ENCODE measurements at regions not wholly inside any gene's neighbourhood (a gene's known extent, or its start where the extent isn't known, plus 50 kb on each side); places are given as distances from the start of the nearest gene placed in this dataset.

- WGBS: no CpG with 5 or more reads among the region's 1 CpG
- Histone ChIP-seq H3K18ac (ENCODE audit: low read depth in 1 of 2, low read length in 2 of 2) (no peak overlapping the region), H3K27me3 (ENCODE audit: control insufficient read depth in 1 of 2, insufficient read depth in 1 of 2, low read length in 2 of 2) (no peaks in the 10 kb centered on the region), H2BK120ac (ENCODE audit: low read depth, low read length) (no peak overlapping the region), H3K9me3 (ENCODE audit: control insufficient read depth, low read length) (peaks cover 4% of the 10 kb centered on the region), H3K14ac (ENCODE audit: low read length in 2 of 2) (no peak overlapping the region), H2BK15ac (ENCODE audit: low read depth, poor library complexity, severe bottlenecking) (no peak overlapping the region), H2BK12ac (ENCODE audit: low read length in 2 of 2) (no peak overlapping the region), H2BK5ac (ENCODE audit: low read depth, low read length, poor library complexity, severe bottlenecking) (no peak overlapping the region), H3K4me1 (ENCODE audit: control insufficient read depth, insufficient read depth, low read depth, low read length) (no peaks in the 10 kb centered on the region), H3K36me3 (ENCODE audit: control insufficient read depth in 1 of 2, insufficient read depth in 2 of 2, low read depth in 1 of 2, low read length in 2 of 2) (no peaks in the 10 kb centered on the region), H2AFZ (ENCODE audit: low read depth, low read length) (no peak overlapping the region), H3K79me1 (replicated peaks; ENCODE audit: low read length, poor library complexity, severe bottlenecking) (no peaks in the 10 kb centered on the region), H4K91ac (ENCODE audit: low read length) (no peak overlapping the region), H3K4ac (ENCODE audit: low read depth in 1 of 2, low read length in 2 of 2) (no peak overlapping the region), H2AK5ac (ENCODE audit: low read length, severe bottlenecking) (no peak overlapping the region), H3K4me2 (ENCODE audit: low read length, poor library complexity, severe bottlenecking) (no peak overlapping the region), H3K27ac (ENCODE audit: low read length, poor library complexity, severe bottlenecking) (no peak overlapping the region), H3K4me3 (ENCODE audit: insufficient read depth in 1 of 2, low read depth in 1 of 2, low read length in 2 of 2) (no peak overlapping the region), H3K9ac (ENCODE audit: low read length) (no peak overlapping the region), H4K8ac (ENCODE audit: low read length) (no peak overlapping the region), H3K23ac (ENCODE audit: low read length in 2 of 2) (no peak overlapping the region)
- DNase-seq: no peak
These were observed 834.7 kb downstream of the TRHDE start for GRCh38 chr12:73106896-73107295.

GRCh38 chr12:73110816-73111215, 838.6 kb downstream of the TRHDE start:
- no peak overlapping the region for H3K4ac ChIP-seq (ENCODE audit: low read depth in 1 of 2, low read length in 2 of 2)
- H2BK120ac ChIP-seq (ENCODE audit: low read depth, low read length): no peak overlapping the region
- H4K8ac ChIP-seq (ENCODE audit: low read length): no peak overlapping the region
- no peak overlapping the region for H2BK15ac ChIP-seq (ENCODE audit: low read depth, poor library complexity, severe bottlenecking)
- no peak overlapping the region for H3K18ac ChIP-seq (ENCODE audit: low read depth in 1 of 2, low read length in 2 of 2)
- WGBS: no CpG with 5 or more reads among the region's 2 CpGs
- H2AFZ ChIP-seq (ENCODE audit: low read depth, low read length): no peak overlapping the region
- no peak overlapping the region for H3K4me3 ChIP-seq (ENCODE audit: insufficient read depth in 1 of 2, low read depth in 1 of 2, low read length in 2 of 2)
- no peaks in the 10 kb centered on the region for H3K79me1 ChIP-seq (replicated peaks; ENCODE audit: low read length, poor library complexity, severe bottlenecking)
- no peak overlapping the region for H2BK12ac ChIP-seq (ENCODE audit: low read length in 2 of 2)
- H3K14ac ChIP-seq (ENCODE audit: low read length in 2 of 2): no peak overlapping the region
- H3K27ac ChIP-seq (ENCODE audit: low read length, poor library complexity, severe bottlenecking): no peak overlapping the region
- no peaks in the 10 kb centered on the region for H3K4me1 ChIP-seq (ENCODE audit: control insufficient read depth, insufficient read depth, low read depth, low read length)
- H4K91ac ChIP-seq (ENCODE audit: low read length): no peak overlapping the region
- no peak for DNase-seq
- H2AK5ac ChIP-seq (ENCODE audit: low read length, severe bottlenecking): no peak overlapping the region
- H3K9ac ChIP-seq (ENCODE audit: low read length): no peak overlapping the region
- no peak overlapping the region for H2BK5ac ChIP-seq (ENCODE audit: low read depth, low read length, poor library complexity, severe bottlenecking)
- H3K27me3 ChIP-seq (ENCODE audit: control insufficient read depth in 1 of 2, insufficient read depth in 1 of 2, low read length in 2 of 2): no peaks in the 10 kb centered on the region
- no peak overlapping the region for H3K23ac ChIP-seq (ENCODE audit: low read length in 2 of 2)
- H3K36me3 ChIP-seq (ENCODE audit: control insufficient read depth in 1 of 2, insufficient read depth in 2 of 2, low read depth in 1 of 2, low read length in 2 of 2): no peaks in the 10 kb centered on the region
- H3K4me2 ChIP-seq (ENCODE audit: low read length, poor library complexity, severe bottlenecking): no peak overlapping the region
- peaks cover 7% of the 10 kb centered on the region for H3K9me3 ChIP-seq (ENCODE audit: control insufficient read depth, low read length)

- Histone ChIP-seq H3K9ac (ENCODE audit: low read length) (no peak overlapping the region), H2BK120ac (ENCODE audit: low read depth, low read length) (no peak overlapping the region), H3K27me3 (ENCODE audit: control insufficient read depth in 1 of 2, insufficient read depth in 1 of 2, low read length in 2 of 2) (no peaks in the 10 kb centered on the region), H2BK15ac (ENCODE audit: low read depth, poor library complexity, severe bottlenecking) (no peak overlapping the region), H3K4ac (ENCODE audit: low read depth in 1 of 2, low read length in 2 of 2) (no peak overlapping the region), H3K9me3 (ENCODE audit: control insufficient read depth, low read length) (peaks cover 9% of the 10 kb centered on the region), H2AFZ (ENCODE audit: low read depth, low read length) (no peak overlapping the region), H4K91ac (ENCODE audit: low read length) (no peak overlapping the region), H2BK12ac (ENCODE audit: low read length in 2 of 2) (no peak overlapping the region), H3K4me3 (ENCODE audit: insufficient read depth in 1 of 2, low read depth in 1 of 2, low read length in 2 of 2) (no peak overlapping the region), H4K8ac (ENCODE audit: low read length) (no peak overlapping the region), H3K27ac (ENCODE audit: low read length, poor library complexity, severe bottlenecking) (no peak overlapping the region), H3K79me1 (replicated peaks; ENCODE audit: low read length, poor library complexity, severe bottlenecking) (no peaks in the 10 kb centered on the region), H3K18ac (ENCODE audit: low read depth in 1 of 2, low read length in 2 of 2) (no peak overlapping the region), H2AK5ac (ENCODE audit: low read length, severe bottlenecking) (no peak overlapping the region), H2BK5ac (ENCODE audit: low read depth, low read length, poor library complexity, severe bottlenecking) (no peak overlapping the region), H3K23ac (ENCODE audit: low read length in 2 of 2) (no peak overlapping the region), H3K36me3 (ENCODE audit: control insufficient read depth in 1 of 2, insufficient read depth in 2 of 2, low read depth in 1 of 2, low read length in 2 of 2) (no peaks in the 10 kb centered on the region), H3K14ac (ENCODE audit: low read length in 2 of 2) (no peak overlapping the region), H3K4me2 (ENCODE audit: low read length, poor library complexity, severe bottlenecking) (no peak overlapping the region), H3K4me1 (ENCODE audit: control insufficient read depth, insufficient read depth, low read depth, low read length) (no peaks in the 10 kb centered on the region)
- DNase-seq: no peak
- 100% methylated on average over 1 of the region's 4 CpGs for WGBS
These were observed 840.1 kb downstream of the TRHDE start for GRCh38 chr12:73112035-73112816.

- Histone ChIP-seq H3K79me1 (replicated peaks; ENCODE audit: low read length, poor library complexity, severe bottlenecking) (no peaks in the 10 kb centered on the region), H3K4me2 (ENCODE audit: low read length, poor library complexity, severe bottlenecking) (no peak overlapping the region), H3K36me3 (ENCODE audit: control insufficient read depth in 1 of 2, insufficient read depth in 2 of 2, low read depth in 1 of 2, low read length in 2 of 2) (no peaks in the 10 kb centered on the region), H2BK5ac (ENCODE audit: low read depth, low read length, poor library complexity, severe bottlenecking) (no peak overlapping the region), H3K9me3 (ENCODE audit: control insufficient read depth, low read length) (no peaks in the 10 kb centered on the region), H2AK5ac (ENCODE audit: low read length, severe bottlenecking) (no peak overlapping the region), H3K9ac (ENCODE audit: low read length) (no peak overlapping the region), H4K91ac (ENCODE audit: low read length) (no peak overlapping the region), H3K27me3 (ENCODE audit: control insufficient read depth in 1 of 2, insufficient read depth in 1 of 2, low read length in 2 of 2) (no peaks in the 10 kb centered on the region), H3K14ac (ENCODE audit: low read length in 2 of 2) (no peak overlapping the region), H2AFZ (ENCODE audit: low read depth, low read length) (no peak overlapping the region), H3K4ac (ENCODE audit: low read depth in 1 of 2, low read length in 2 of 2) (no peak overlapping the region), H3K18ac (ENCODE audit: low read depth in 1 of 2, low read length in 2 of 2) (no peak overlapping the region), H3K4me3 (ENCODE audit: insufficient read depth in 1 of 2, low read depth in 1 of 2, low read length in 2 of 2) (no peak overlapping the region), H3K27ac (ENCODE audit: low read length, poor library complexity, severe bottlenecking) (no peak overlapping the region), H2BK12ac (ENCODE audit: low read length in 2 of 2) (no peak overlapping the region), H3K23ac (ENCODE audit: low read length in 2 of 2) (no peak overlapping the region), H2BK15ac (ENCODE audit: low read depth, poor library complexity, severe bottlenecking) (no peak overlapping the region), H4K8ac (ENCODE audit: low read length) (no peak overlapping the region), H2BK120ac (ENCODE audit: low read depth, low read length) (no peak overlapping the region), H3K4me1 (ENCODE audit: control insufficient read depth, insufficient read depth, low read depth, low read length) (no peaks in the 10 kb centered on the region)
- no peak for DNase-seq
- 74% methylated on average over 3 of the region's 4 CpGs for WGBS
These were observed 852.3 kb downstream of the TRHDE start for GRCh38 chr12:73124480-73124879.

Measured in mesenchymal stem cell (in vitro differentiated cells and primary cell).